HFFc6 (cell line): ENCODE measurements at regions not wholly inside any gene's neighbourhood (a gene's known extent, or its start where the extent isn't known, plus 50 kb on each side); places are given as distances from the start of the nearest gene placed in this dataset.
A peak's percentile ranks its signal among the peaks of the same experiment; 100 is the strongest.

Source experiments
- DNase-seq: peaks from one replicate; pipeline ENCODE4 v3.0.0-alpha.2; 2018
- H3K27ac Mint-ChIP-seq: 2 replicates; pipeline ENCODE4 v1.8.0; 2020; ENCODE audit warnings: mild to moderate bottlenecking, mixed read lengths
- H3K27me3 Mint-ChIP-seq: 2 replicates; pipeline ENCODE4 v1.8.0; 2021; ENCODE audit warnings: mild to moderate bottlenecking, moderate library complexity, mixed read lengths; ENCODE audit not compliant: insufficient read depth
- H3K36me3 Mint-ChIP-seq: 2 replicates; pipeline ENCODE4 v1.8.0; 2021; ENCODE audit warnings: low read depth, mixed read lengths
- H3K4me1 Mint-ChIP-seq: 2 replicates; pipeline ENCODE4 v1.8.0; 2020; ENCODE audit warnings: low read depth, mixed read lengths
- H3K4me3 Mint-ChIP-seq: 2 replicates; pipeline ENCODE4 v1.8.0; 2020; ENCODE audit warnings: mild to moderate bottlenecking, moderate library complexity, mixed read lengths
- H3K9me3 Mint-ChIP-seq: 2 replicates; pipeline ENCODE4 v1.8.0; 2020; ENCODE audit warnings: mild to moderate bottlenecking, mixed read lengths
- TF ChIP-seq, protein P1 (sequence below): fragments of 200-600 bp; sonication (generic); IDR thresholded peaks from 2 replicates; pipeline ENCODE4 v1.5.0; 2021; ENCODE audit warnings: antibody characterized with exemption, mild to moderate bottlenecking

DNA sequence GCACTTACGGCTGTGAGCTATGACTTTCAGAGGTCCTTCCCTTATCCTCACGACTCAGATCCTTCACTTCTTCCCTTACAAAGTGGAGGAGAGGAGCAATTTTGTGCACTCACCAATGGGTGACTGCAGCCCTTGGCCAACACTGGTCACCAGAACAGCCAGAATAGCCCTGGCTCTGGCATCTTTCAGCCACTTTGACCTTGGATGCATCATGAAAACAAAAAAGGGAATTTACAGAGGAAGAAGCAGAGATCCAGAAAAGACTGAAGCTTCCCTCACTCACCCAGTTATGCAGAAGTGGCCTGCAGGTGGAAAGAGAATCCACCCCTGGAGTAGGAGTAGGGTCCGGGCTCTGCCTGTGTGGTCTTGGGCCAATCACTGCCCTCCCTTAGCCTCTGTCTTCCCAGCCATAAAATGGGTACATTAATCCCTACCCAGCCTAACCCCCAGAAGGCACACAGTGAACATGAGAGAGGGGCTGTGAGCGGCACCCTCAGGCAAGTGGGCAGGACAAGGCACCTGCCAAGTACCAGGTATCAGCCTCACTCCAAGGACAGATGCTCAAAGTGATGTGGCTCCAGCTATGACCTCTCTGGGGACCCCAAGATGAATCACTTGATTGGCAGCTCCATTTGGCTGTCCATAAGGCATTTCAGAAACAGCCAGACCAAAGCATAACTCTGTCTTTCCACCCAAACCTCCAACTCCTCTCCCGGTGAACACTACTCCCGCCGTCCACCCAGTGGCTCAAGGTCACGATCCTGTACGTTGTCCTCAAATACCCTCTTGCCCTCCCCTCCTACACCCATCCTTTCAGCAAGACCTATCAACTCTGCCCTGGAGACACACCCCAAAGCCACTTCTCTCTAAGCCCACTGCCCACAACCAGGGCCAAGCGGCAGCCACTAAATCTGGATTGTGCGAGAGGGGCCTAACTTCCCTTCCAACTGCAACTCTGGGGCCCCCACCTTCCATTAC, 129.8 kb upstream of the ZMIZ1 start:
- TF ChIP-seq, protein P1, sequence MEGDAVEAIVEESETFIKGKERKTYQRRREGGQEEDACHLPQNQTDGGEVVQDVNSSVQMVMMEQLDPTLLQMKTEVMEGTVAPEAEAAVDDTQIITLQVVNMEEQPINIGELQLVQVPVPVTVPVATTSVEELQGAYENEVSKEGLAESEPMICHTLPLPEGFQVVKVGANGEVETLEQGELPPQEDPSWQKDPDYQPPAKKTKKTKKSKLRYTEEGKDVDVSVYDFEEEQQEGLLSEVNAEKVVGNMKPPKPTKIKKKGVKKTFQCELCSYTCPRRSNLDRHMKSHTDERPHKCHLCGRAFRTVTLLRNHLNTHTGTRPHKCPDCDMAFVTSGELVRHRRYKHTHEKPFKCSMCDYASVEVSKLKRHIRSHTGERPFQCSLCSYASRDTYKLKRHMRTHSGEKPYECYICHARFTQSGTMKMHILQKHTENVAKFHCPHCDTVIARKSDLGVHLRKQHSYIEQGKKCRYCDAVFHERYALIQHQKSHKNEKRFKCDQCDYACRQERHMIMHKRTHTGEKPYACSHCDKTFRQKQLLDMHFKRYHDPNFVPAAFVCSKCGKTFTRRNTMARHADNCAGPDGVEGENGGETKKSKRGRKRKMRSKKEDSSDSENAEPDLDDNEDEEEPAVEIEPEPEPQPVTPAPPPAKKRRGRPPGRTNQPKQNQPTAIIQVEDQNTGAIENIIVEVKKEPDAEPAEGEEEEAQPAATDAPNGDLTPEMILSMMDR, result no peak
- Mint-ChIP-seq H3K36me3 (0 out of 2 replicates have a peak, but pooled peaks cover 4% of the 10 kb centered on the region), H3K27ac (no peak overlapping the region), H3K9me3 (peaks cover 7% of the 10 kb centered on the region; the same call in 1 of the 2 replicates), H3K27me3 (peaks cover 1% of the 10 kb centered on the region), H3K4me3 (no peak overlapping the region), H3K4me1 (peaks cover 20% of the 10 kb centered on the region)
- DNase-seq, result no peak

DNA sequence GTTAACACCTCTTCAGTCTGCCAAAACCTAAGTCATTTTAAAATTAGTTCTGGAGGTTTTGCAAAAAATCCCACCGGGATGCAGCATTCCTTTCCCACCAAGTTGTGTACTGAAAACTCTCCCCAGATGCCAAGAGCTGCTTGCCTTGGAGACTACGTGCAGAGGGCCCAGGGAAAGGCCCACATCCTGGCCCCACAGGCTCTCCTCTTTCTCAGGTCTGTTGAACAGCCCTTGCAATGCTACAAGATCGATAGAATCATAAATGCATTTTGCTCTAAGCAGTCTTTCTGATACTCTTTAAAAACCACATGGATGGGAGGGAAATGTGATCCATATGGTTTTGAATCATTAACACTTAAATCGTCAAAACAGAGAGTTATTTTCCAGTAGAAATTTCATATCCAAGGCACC, 126.7 kb upstream of the ZMIZ1 start:
- H3K9me3 Mint-ChIP-seq, result peaks cover 7% of the 10 kb centered on the region; the same call in 1 of the 2 replicates
- DNase-seq, result no peak

DNA sequence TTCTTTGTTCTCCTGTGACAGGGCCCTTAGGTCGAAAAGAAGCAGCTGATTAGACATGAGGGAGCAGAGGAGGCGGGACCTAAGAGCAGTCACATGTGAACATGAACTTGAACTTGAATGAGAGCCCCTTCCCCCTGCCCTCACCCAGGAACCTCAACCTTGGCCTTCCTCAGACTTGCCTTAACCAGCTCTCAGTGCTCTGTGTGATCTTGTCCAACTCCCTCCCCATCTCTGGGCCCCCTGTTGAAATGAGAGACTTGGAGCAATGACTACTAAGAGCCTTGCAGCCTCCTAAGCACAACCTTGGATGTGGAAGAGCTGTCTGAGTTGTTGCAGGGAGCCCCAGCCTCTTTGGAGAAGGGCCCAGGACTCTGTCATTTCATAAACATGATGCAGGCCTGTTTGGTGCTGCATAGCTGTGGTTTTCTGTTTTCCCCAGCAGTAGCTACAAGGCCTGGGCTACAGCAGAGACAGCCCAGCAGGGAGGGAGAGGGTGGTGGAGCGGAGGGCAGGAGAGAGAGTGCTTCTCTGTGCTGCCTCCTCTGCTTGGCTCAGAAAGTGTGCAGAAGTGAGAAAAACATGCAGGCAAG, 123.9 kb upstream of the ZMIZ1 start:
- Mint-ChIP-seq H3K36me3 (0 out of 2 replicates have a peak, but pooled peaks cover 4% of the 10 kb centered on the region), H3K27me3 (peaks cover 3% of the 10 kb centered on the region; the same call in 1 of the 2 replicates), H3K4me3 (no peak overlapping the region), H3K9me3 (peaks cover 7% of the 10 kb centered on the region; the same call in 1 of the 2 replicates), H3K27ac (peak overlapping the region; percentile 67), H3K4me1 (peaks cover 26% of the 10 kb centered on the region)
- peak; percentile 94 for DNase-seq
- TF ChIP-seq, protein P1, result 0 out of 2 replicates have a peak, but pooled peaks have one; percentile 11

More for the DNA sequence above, 126.7 kb upstream of the ZMIZ1 start:
- Mint-ChIP-seq H3K27me3 (peaks cover 1% of the 10 kb centered on the region), H3K36me3 (0 out of 2 replicates have a peak, but pooled peaks cover 4% of the 10 kb centered on the region), H3K4me1 (peaks cover 26% of the 10 kb centered on the region), H3K27ac (no peak overlapping the region), H3K4me3 (no peak overlapping the region)
- TF ChIP-seq, protein P1, result no peak

DNA sequence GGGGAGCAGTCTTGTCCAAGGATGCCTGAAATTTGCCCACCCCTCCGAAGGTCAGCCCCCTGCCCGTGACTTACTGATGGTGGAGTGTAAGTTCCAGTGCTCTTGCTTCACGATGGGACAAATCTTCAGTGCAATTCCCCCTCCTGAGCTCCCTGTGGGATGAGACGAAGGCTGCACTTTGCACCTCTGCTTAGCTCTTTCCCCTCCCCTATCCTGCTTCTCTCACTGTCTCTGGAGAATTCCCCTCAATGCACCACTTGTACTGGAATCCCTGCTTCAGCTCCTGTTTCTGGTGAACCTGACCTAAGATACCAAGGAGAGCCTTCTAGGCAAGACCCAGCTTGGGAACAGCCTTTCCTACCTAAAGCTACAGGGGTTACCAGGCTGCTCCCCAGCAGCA, 122.9 kb upstream of the ZMIZ1 start:
- 0 out of 2 replicates have a peak, but pooled peaks cover 4% of the 10 kb centered on the region for H3K36me3 Mint-ChIP-seq
- no peak overlapping the region for H3K27ac Mint-ChIP-seq
- TF ChIP-seq, protein P1, result no peak
- no peak overlapping the region for H3K4me3 Mint-ChIP-seq
- peaks cover 7% of the 10 kb centered on the region; the same call in 1 of the 2 replicates for H3K9me3 Mint-ChIP-seq
- DNase-seq, result no peak
- peaks cover 3% of the 10 kb centered on the region; the same call in 1 of the 2 replicates for H3K27me3 Mint-ChIP-seq
- H3K4me1 Mint-ChIP-seq, result peaks cover 26% of the 10 kb centered on the region

DNA sequence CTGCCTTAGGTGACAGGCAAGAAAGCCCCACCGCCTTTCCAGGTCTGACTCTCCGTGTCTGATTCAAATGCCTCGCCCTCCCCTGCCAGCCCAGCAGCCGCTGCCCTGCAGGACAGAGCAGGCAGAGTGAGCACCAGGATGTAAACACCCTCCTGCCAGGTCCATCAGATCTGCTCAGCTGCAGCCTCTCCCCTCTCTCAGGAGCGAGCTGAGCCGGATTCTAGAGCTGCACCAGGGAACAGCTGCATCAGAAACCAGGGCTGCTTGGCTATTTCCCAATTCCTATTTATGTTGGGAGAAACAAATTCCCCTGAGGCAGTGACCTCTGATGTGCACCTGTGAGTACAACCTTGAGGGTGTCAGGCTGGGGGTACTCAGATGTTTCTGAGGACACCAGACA, 121.5 kb upstream of the ZMIZ1 start:
- 0 out of 2 replicates have a peak, but pooled peaks cover 4% of the 10 kb centered on the region for H3K36me3 Mint-ChIP-seq
- TF ChIP-seq, protein P1, result no peak
- peaks cover 7% of the 10 kb centered on the region; the same call in 1 of the 2 replicates for H3K9me3 Mint-ChIP-seq
- no peak overlapping the region for H3K27ac Mint-ChIP-seq
- no peak for DNase-seq
- H3K4me3 Mint-ChIP-seq, result no peak overlapping the region
- H3K4me1 Mint-ChIP-seq, result peaks cover 33% of the 10 kb centered on the region
- peaks cover 3% of the 10 kb centered on the region; the same call in 1 of the 2 replicates for H3K27me3 Mint-ChIP-seq
